ENCODE measurements at regions not wholly inside any gene's neighbourhood (a gene's known extent, or its start where the extent isn't known, plus 50 kb on each side); places are given as distances from the start of the nearest gene placed in this dataset.

- no peak for FAIRE-seq
- Histone ChIP-seq H3K4me3 (ENCODE audit: low read length in 3 of 3) (no peak overlapping the region), H3K4me1 (ENCODE audit: control insufficient read depth in 2 of 3, insufficient read depth in 2 of 3, low read depth in 1 of 3, low read length in 3 of 3) (no peaks in the 10 kb centered on the region), H3K9ac (ENCODE audit: low read length in 3 of 3) (no peak overlapping the region), H3K27me3 (ENCODE audit: control insufficient read depth, insufficient read depth, low read length) (no peaks in the 10 kb centered on the region), H3K36me3 (ENCODE audit: control insufficient read depth in 2 of 3, insufficient read depth in 3 of 3, low read length in 3 of 3) (no peaks in the 10 kb centered on the region), H3K27ac (ENCODE audit: low read depth in 2 of 2, low read length in 2 of 2) (no peak overlapping the region), H3K9me3 (ENCODE audit: control insufficient read depth in 2 of 3, insufficient read depth in 1 of 3, low read length in 3 of 3) (no peaks in the 10 kb centered on the region)
- intact Hi-C loops (cut with DNase I) = no loop called here
- TF ChIP-seq CTCF (IDR thresholded peaks at IDR 0.05; ENCODE audit: borderline replicate concordance, extremely low read depth, insufficient read depth) = no peak
- no peak for DNase-seq
Measured at GRCh38 chr20:53801609-53802370, 208.2 kb upstream of the ZNF217 start.

GRCh38 chr20:53800883-53801604, 207.4 kb upstream of the ZNF217 start:
- DNase-seq (no peak), FAIRE-seq (no peak)
- intact Hi-C loops (cut with DNase I) = no loop called here
- Histone ChIP-seq H3K36me3 (ENCODE audit: control insufficient read depth in 2 of 3, insufficient read depth in 3 of 3, low read length in 3 of 3) (no peaks in the 10 kb centered on the region), H3K27me3 (ENCODE audit: control insufficient read depth, insufficient read depth, low read length) (no peaks in the 10 kb centered on the region), H3K9ac (ENCODE audit: low read length in 3 of 3) (no peak overlapping the region), H3K27ac (ENCODE audit: low read depth in 2 of 2, low read length in 2 of 2) (no peak overlapping the region), H3K4me3 (ENCODE audit: low read length in 3 of 3) (no peak overlapping the region), H3K9me3 (ENCODE audit: control insufficient read depth in 2 of 3, insufficient read depth in 1 of 3, low read length in 3 of 3) (no peaks in the 10 kb centered on the region), H3K4me1 (ENCODE audit: control insufficient read depth in 2 of 3, insufficient read depth in 2 of 3, low read depth in 1 of 3, low read length in 3 of 3) (no peaks in the 10 kb centered on the region)
- TF ChIP-seq CTCF (IDR thresholded peaks at IDR 0.05; ENCODE audit: borderline replicate concordance, extremely low read depth, insufficient read depth) = no peak

GRCh38 chr20:53800418-53800817, 206.8 kb upstream of the ZNF217 start:
- FAIRE-seq (no peak), DNase-seq (no peak)
- no peaks in the 10 kb centered on the region for H3K4me1 ChIP-seq (ENCODE audit: control insufficient read depth in 2 of 3, insufficient read depth in 2 of 3, low read depth in 1 of 3, low read length in 3 of 3)
- intact Hi-C loops (cut with DNase I) = no loop called here
- H3K9ac ChIP-seq (ENCODE audit: low read length in 3 of 3) = no peak overlapping the region
- no peaks in the 10 kb centered on the region for H3K9me3 ChIP-seq (ENCODE audit: control insufficient read depth in 2 of 3, insufficient read depth in 1 of 3, low read length in 3 of 3)
- no peaks in the 10 kb centered on the region for H3K27me3 ChIP-seq (ENCODE audit: control insufficient read depth, insufficient read depth, low read length)
- no peak overlapping the region for H3K4me3 ChIP-seq (ENCODE audit: low read length in 3 of 3)
- TF ChIP-seq CTCF (IDR thresholded peaks at IDR 0.05; ENCODE audit: borderline replicate concordance, extremely low read depth, insufficient read depth) = no peak
- no peaks in the 10 kb centered on the region for H3K36me3 ChIP-seq (ENCODE audit: control insufficient read depth in 2 of 3, insufficient read depth in 3 of 3, low read length in 3 of 3)
- H3K27ac ChIP-seq (ENCODE audit: low read depth in 2 of 2, low read length in 2 of 2) = no peak overlapping the region

Measured in kidney (tissue), 13 donors.